Transverse colon (tissue), 4 donors: ENCODE measurements at regions not wholly inside any gene's neighbourhood (a gene's known extent, or its start where the extent isn't known, plus 50 kb on each side); places are given as distances from the start of the nearest gene placed in this dataset.

Experiments
- DNase-seq: peaks from one replicate; pipeline ENCODE4 v3.0.0-alpha.2; 2019
- H3K27ac ChIP-seq, 4 donors: fragments of 200-600 bp; sonication (generic); 2 replicates each; pipeline ENCODE4 v1.5.1; 2016 to 2018; ENCODE audit warnings: inconsistent platforms in 4 of 4
- H3K27me3 ChIP-seq: fragments of 200-600 bp; sonication (generic); 2 replicates; pipeline ENCODE4 v1.5.1; 2017; ENCODE audit warnings: inconsistent platforms
- H3K36me3 ChIP-seq, 4 donors: fragments of 200-600 bp; sonication (generic); 2 replicates each; pipeline ENCODE4 v1.5.1; 2017 to 2019; ENCODE audit warnings: inconsistent platforms in 4 of 4
- H3K4me1 ChIP-seq, 4 donors: fragments of 200-600 bp; sonication (generic); 2 replicates each; pipeline ENCODE4 v1.5.1; 2017 to 2020; ENCODE audit warnings: inconsistent platforms in 4 of 4
- H3K4me3 ChIP-seq, 4 donors: fragments of 200-600 bp; sonication (generic); 1 replicate in 1 of 4; 2 replicates in 3 of 4; pipeline versions ENCODE4 v1.5.1 to v1.6.1; 2017 to 2019; ENCODE audit warnings: inconsistent platforms in 4 of 4
- H3K9me3 ChIP-seq, 2 donors: fragments of 200-600 bp; sonication (generic); 2 replicates each; pipeline ENCODE4 v1.5.1; 2017 to 2019; ENCODE audit warnings: inconsistent platforms in 2 of 2
- EP300 ChIP-seq: sonication (generic); formaldehyde crosslinking; IDR thresholded peaks from one replicate; pipeline ENCODE4 v1.6.1; 2017; ENCODE audit warnings: antibody characterized with exemption, low read depth
- POLR2A ChIP-seq: fragments of 450-650 bp; IDR thresholded peaks from one replicate; pipeline ENCODE4 v1.6.1; 2016; ENCODE audit warnings: antibody characterized with exemption, mild to moderate bottlenecking, moderate library complexity
- POLR2AphosphoS5 ChIP-seq, 3 donors: sonication (generic); formaldehyde crosslinking; IDR thresholded peaks; one replicate each; pipeline ENCODE4 v1.6.1; 2016; ENCODE audit warnings: antibody characterized with exemption in 3 of 3
- WGBS, 2 donors: methylation state at CpG; one replicate each; pipeline ENCODE4 v1.1.5; 2018; ENCODE audit warnings: low coverage in 1 of 2; 5-methylcytosine and 5-hydroxymethylcytosine counted together
- in situ Hi-C, 4 donors: fragments of 200-750 bp; cut with MboI; loops; one replicate each; pipeline versions ENCODE4 v1.15.0 to v1.15.1; 2017; ENCODE audit warnings: low sequenced_read_pairs in 3 of 4, low pct_ligation_motif_present in 1 of 4, low pct_unique_long_range_greater_than_20kb in 1 of 4
- intact Hi-C: fragments of 100-400 bp; cut with DNase I; formaldehyde crosslinking; loops from one replicate; pipeline ENCODE4 v1.15.1; 2023; ENCODE audit warnings: low total_unique reads
- TF ChIP-seq, protein P1 (sequence below), 5 experiments: fragments of 200-600 bp in 3 of 5; fragments of 450-650 bp in 2 of 5; sonication (generic) in 3 of 5; IDR thresholded peaks; 1 replicate in 2 of 5; 2 replicates in 3 of 5; pipeline ENCODE4 v1.5.1; 2016 to 2017; ENCODE audit warnings: antibody characterized with exemption in 5 of 5, inconsistent platforms in 3 of 5, mild to moderate bottlenecking in 2 of 5, moderate library complexity in 1 of 5

- no peaks in the 10 kb centered on the region for H3K36me3 ChIP-seq
These were observed 83.2 kb upstream of the DMRTA1 start for GRCh38 chr9:22363421-22363887.

DNA sequence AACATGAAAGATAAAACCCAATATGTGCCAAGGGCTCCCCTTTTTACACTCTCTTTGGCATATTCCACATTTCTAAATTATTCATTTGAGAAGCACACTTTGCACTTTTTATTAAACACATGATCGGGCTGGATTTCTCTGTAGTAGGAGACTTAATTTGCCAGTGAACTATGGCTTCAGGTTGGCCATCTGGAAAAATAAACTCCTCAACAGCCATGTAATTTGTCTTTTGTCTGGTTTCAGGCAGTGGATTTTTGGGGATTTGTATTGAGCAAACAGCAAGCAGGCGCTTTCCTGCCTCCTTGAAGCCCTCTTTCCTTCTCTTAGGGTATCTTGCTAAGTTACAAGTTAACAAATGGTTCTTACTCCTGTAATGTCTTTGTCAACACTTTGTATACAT lies 73.0 kb upstream of the DMRTA1 start:
- Histone ChIP-seq H3K4me3 (no peak overlapping the region), H3K27ac (no peak overlapping the region), H3K4me1 (no peaks in the 10 kb centered on the region), H3K36me3 (no peaks in the 10 kb centered on the region), H3K9me3 (no peaks in the 10 kb centered on the region), H3K27me3 (no peaks in the 10 kb centered on the region)
- 57 to 74% methylated on average over 1 to 2 of the region's 2 CpGs for WGBS, 2 donors
- in situ Hi-C loops: no loop called here
- TF ChIP-seq POLR2A (no peak), EP300 (no peak), POLR2AphosphoS5 (IDR thresholded peaks at IDR 0.05) (no peak)
- TF ChIP-seq, protein P1, sequence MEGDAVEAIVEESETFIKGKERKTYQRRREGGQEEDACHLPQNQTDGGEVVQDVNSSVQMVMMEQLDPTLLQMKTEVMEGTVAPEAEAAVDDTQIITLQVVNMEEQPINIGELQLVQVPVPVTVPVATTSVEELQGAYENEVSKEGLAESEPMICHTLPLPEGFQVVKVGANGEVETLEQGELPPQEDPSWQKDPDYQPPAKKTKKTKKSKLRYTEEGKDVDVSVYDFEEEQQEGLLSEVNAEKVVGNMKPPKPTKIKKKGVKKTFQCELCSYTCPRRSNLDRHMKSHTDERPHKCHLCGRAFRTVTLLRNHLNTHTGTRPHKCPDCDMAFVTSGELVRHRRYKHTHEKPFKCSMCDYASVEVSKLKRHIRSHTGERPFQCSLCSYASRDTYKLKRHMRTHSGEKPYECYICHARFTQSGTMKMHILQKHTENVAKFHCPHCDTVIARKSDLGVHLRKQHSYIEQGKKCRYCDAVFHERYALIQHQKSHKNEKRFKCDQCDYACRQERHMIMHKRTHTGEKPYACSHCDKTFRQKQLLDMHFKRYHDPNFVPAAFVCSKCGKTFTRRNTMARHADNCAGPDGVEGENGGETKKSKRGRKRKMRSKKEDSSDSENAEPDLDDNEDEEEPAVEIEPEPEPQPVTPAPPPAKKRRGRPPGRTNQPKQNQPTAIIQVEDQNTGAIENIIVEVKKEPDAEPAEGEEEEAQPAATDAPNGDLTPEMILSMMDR (IDR thresholded peaks at IDR 0.05): no peak
- DNase-seq: no peak
- intact Hi-C loops: no loop called here

More at GRCh38 chr9:22363421-22363887, 83.2 kb upstream of the DMRTA1 start:
- in situ Hi-C loops: no loop called here
- TF ChIP-seq, protein P1 (IDR thresholded peaks at IDR 0.05): no peak
- TF ChIP-seq EP300 (no peak), POLR2A (no peak), POLR2AphosphoS5 (IDR thresholded peaks at IDR 0.05) (no peak)
- H3K9me3 ChIP-seq: no peaks in the 10 kb centered on the region
- intact Hi-C loops: loop anchor here (10.0 kb wide), 1 partner anchor 1211 kb away; no protein-coding TSS in a partner anchor
- DNase-seq: no peak
- H3K27ac ChIP-seq: no peak overlapping the region
- H3K4me1 ChIP-seq: no peaks in the 10 kb centered on the region
- 87% methylated on average over 16 of the region's 31 CpGs; no CpG with 5 or more reads in 1 of the 2 donors for WGBS, 2 donors
- no peak overlapping the region for H3K4me3 ChIP-seq
- no peaks in the 10 kb centered on the region for H3K27me3 ChIP-seq

GRCh38 chr9:22374051-22374450 lies 72.6 kb upstream of the DMRTA1 start:
- Histone ChIP-seq H3K27ac (no peak overlapping the region), H3K4me1 (no peaks in the 10 kb centered on the region), H3K9me3 (no peaks in the 10 kb centered on the region), H3K36me3 (no peaks in the 10 kb centered on the region), H3K4me3 (no peak overlapping the region), H3K27me3 (no peaks in the 10 kb centered on the region)
- DNase-seq: no peak
- intact Hi-C loops: no loop called here
- in situ Hi-C loops: no loop called here
- 41 to 53% methylated on average over 2 of the region's 2 CpGs for WGBS, 2 donors
- TF ChIP-seq POLR2AphosphoS5 (IDR thresholded peaks at IDR 0.05) (no peak), EP300 (no peak), POLR2A (no peak)
- TF ChIP-seq, protein P1 (IDR thresholded peaks at IDR 0.05): no peak

DNA sequence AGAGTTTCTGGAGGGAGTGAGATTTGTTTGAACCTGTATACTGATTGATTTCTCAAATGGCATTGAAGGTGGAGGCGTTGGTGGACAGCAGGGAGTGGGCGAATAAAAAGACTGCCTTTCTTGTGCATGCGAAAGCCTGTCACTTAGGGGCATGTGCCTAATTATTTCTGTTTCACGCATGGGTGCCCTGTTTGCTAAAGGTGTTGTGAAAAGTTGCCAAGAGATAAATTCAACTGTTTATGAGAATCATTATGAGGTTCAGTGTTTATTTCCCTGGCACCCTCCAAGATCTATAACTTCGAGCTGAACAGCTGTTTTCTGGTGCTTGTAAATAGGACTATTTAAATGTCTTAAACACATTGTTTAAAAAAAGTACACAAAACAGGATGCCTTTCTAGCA lies 67.4 kb upstream of the DMRTA1 start:
- TF ChIP-seq EP300 (no peak), POLR2A (no peak)
- in situ Hi-C loops: no loop called here

DNA sequence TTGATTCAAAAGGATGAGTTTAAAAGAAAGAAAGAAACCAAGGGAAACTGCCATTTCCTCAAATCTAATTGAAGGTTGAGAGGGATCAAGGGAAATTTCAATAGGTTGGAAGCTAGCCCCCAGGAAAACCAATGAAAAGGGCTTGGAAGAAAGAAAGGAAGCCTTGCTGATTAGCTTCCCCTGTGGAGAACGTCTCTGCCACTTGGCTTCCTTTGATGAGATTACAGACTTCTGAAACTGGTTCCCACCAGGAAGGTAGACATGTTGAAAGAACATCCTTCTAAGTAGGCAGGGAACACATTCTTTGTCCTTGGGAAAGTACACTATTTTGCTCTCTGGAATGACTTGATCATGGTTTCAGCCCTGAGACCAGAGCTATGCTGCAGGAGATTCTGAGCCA lies 65.5 kb upstream of the DMRTA1 start:
- no peaks in the 10 kb centered on the region for H3K27me3 ChIP-seq
- H3K9me3 ChIP-seq: no peaks in the 10 kb centered on the region
- no peak overlapping the region for H3K4me3 ChIP-seq
- H3K27ac ChIP-seq: no peak overlapping the region
- TF ChIP-seq EP300 (no peak), POLR2A (no peak)
- no peaks in the 10 kb centered on the region for H3K4me1 ChIP-seq
- in situ Hi-C loops: no loop called here
- intact Hi-C loops: no loop called here
- DNase-seq: no peak
- H3K36me3 ChIP-seq: no peaks in the 10 kb centered on the region
- WGBS, 2 donors: 29 to 33% methylated on average over 1 of the region's 1 CpG

More for the DNA sequence above, 67.4 kb upstream of the DMRTA1 start:
- intact Hi-C loops: no loop called here
- Histone ChIP-seq H3K4me1 (no peaks in the 10 kb centered on the region), H3K27ac (no peak overlapping the region), H3K36me3 (no peaks in the 10 kb centered on the region), H3K4me3 (no peak overlapping the region), H3K27me3 (no peaks in the 10 kb centered on the region), H3K9me3 (no peaks in the 10 kb centered on the region)
- no peak for DNase-seq
- 17 to 30% methylated on average over 3 to 5 of the region's 5 CpGs for WGBS, 2 donors
